OCI-LY7 (cell line): ENCODE measurements at regions not wholly inside any gene's neighbourhood (a gene's known extent, or its start where the extent isn't known, plus 50 kb on each side); places are given as distances from the start of the nearest gene placed in this dataset.

ENCODE experiments used
- BruUV-seq: library from RNA; stranded (reverse); fragments of 400-500 nt; replicated peaks from 2 replicates; lab custom pipeline; 2021; lab: Mats Ljungman, UMichigan
- CTCF ChIA-PET: fragments of 300-600 bp; sonication (Branson Sonifier 250); formaldehyde crosslinking; loops from one replicate; lab custom pipeline; 2022; ENCODE audit warnings: antibody characterized with exemption; ENCODE audit not compliant: unreplicated experiment; lab: Charles Lee
- POLR2A ChIA-PET: fragments of 300-600 bp; sonication (Branson Sonifier 250); formaldehyde crosslinking; loops from one replicate; lab custom pipeline; 2022; ENCODE audit warnings: antibody characterized with exemption; lab: Charles Lee
- DNase-seq: peaks from one replicate; pipeline ENCODE4 v3.0.0-alpha.2; 2015; ENCODE audit warnings: low spot score
- H2AFZ ChIP-seq: fragments of 200-600 bp; sonication (generic), shearing (Covaris generic); 2 replicates; pipeline ENCODE4 v1.6.1; 2014; ENCODE audit warnings: mild to moderate bottlenecking, antibody characterized with exemption, low read length, moderate library complexity
- H3K27ac ChIP-seq: fragments of 200-600 bp; sonication (generic); 2 replicates; pipeline ENCODE4 v1.5.1; 2014; ENCODE audit warnings: mixed run types, low read depth, mild to moderate bottlenecking, moderate library complexity, low read length, inconsistent platforms; ENCODE audit not compliant: poor library complexity, severe bottlenecking
- H3K36me3 ChIP-seq: fragments of 200-600 bp; sonication (generic); 2 replicates; pipeline ENCODE4 v1.6.1; 2014; ENCODE audit warnings: mild to moderate bottlenecking, antibody characterized with exemption, low read length, moderate library complexity, mixed read lengths; ENCODE audit not compliant: insufficient read depth
- H3K4me1 ChIP-seq: fragments of 200-600 bp; sonication (generic); 2 replicates; pipeline ENCODE4 v1.5.1; 2014; ENCODE audit warnings: mild to moderate bottlenecking, low read length; ENCODE audit not compliant: insufficient read depth, poor library complexity, severe bottlenecking
- H3K4me2 ChIP-seq: fragments of 200-600 bp; sonication (generic); 2 replicates; pipeline ENCODE4 v1.6.1; 2014; ENCODE audit warnings: mild to moderate bottlenecking, low read length
- H3K4me3 ChIP-seq: fragments of 200-600 bp; sonication (generic); 2 replicates; pipeline ENCODE4 v1.5.1; 2014; ENCODE audit warnings: mild to moderate bottlenecking, low read depth, low read length; ENCODE audit not compliant: poor library complexity, severe bottlenecking
- H3K79me2 ChIP-seq: fragments of 200-600 bp; sonication (generic); 2 replicates; pipeline ENCODE4 v1.6.1; 2016; ENCODE audit warnings: low read depth, mild to moderate bottlenecking, low read length, moderate library complexity, mixed read lengths; ENCODE audit not compliant: insufficient read depth
- H3K9me2 ChIP-seq: fragments of 200-600 bp; sonication (generic); 2 replicates; pipeline ENCODE4 v1.6.1; 2016; ENCODE audit warnings: mild to moderate bottlenecking, low read length, mixed read lengths; ENCODE audit not compliant: insufficient read depth
- H3K9me3 ChIP-seq: fragments of 200-600 bp; sonication (generic); 2 replicates; pipeline ENCODE4 v1.6.1; 2014; ENCODE audit warnings: mild to moderate bottlenecking, mixed run types, low read length, mixed read lengths
- H4K20me1 ChIP-seq: fragments of 200-600 bp; sonication (generic); 2 replicates; pipeline ENCODE4 v1.6.1; 2014; ENCODE audit warnings: mild to moderate bottlenecking, antibody characterized with exemption, low read length, moderate library complexity, mixed read lengths; ENCODE audit not compliant: insufficient read depth
- CTCF ChIP-seq: fragments of 200-600 bp; sonication (generic); conservative IDR thresholded peaks from 2 replicates; pipeline ENCODE4 v1.5.1; 2014; ENCODE audit warnings: mild to moderate bottlenecking, antibody characterized with exemption, low read length, moderate library complexity, mixed read lengths
- EZH2phosphoT487 ChIP-seq: fragments of 200-600 bp; sonication (generic); IDR thresholded peaks from 2 replicates; pipeline ENCODE4 v1.6.1; 2018; ENCODE audit warnings: low read depth, borderline replicate concordance, mild to moderate bottlenecking, mixed run types, antibody characterized with exemption, low read length, moderate library complexity, mixed read lengths
- intact Hi-C: fragments of 100-400 bp; cut with micrococcal nuclease; formaldehyde crosslinking; loops from one replicate; pipeline ENCODE4 v1.10.0; 2022; ENCODE audit not compliant: unreplicated experiment

DNA sequence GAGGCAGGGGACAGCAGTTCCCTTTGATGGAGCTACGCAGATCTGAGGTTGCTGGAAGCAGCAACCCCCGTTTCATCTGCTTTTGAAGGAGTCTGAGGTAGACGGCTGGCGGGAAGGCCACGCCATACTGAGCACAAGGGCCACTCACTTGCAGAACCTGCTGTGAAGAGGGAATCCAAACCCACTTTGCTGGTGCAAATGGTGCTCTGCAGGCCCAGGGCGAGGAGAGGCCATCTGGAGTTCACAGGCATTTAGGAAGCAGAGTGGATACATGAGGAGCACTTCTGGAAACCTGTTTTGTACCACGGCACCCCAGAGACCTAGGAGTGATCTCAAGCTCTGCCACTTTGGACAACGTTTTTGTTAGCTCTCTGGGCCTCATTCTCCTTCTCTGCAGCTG lies 227.8 kb downstream of the UQCRFS1 start:
- H3K9me3 ChIP-seq = no peaks in the 10 kb centered on the region
- no peaks in the 10 kb centered on the region for H3K9me2 ChIP-seq
- no peak for TF ChIP-seq CTCF
- no peak for TF ChIP-seq EZH2phosphoT487
- H3K36me3 ChIP-seq = no peaks in the 10 kb centered on the region
- no peak overlapping the region for H3K4me2 ChIP-seq
- no TSS peak for BruUV-seq
- H4K20me1 ChIP-seq = no peaks in the 10 kb centered on the region
- no peaks in the 10 kb centered on the region for H3K79me2 ChIP-seq
- H3K4me1 ChIP-seq = no peaks in the 10 kb centered on the region
- no peak overlapping the region for H3K4me3 ChIP-seq
- no peak overlapping the region for H3K27ac ChIP-seq
- POLR2A ChIA-PET = no interaction called here
- H2AFZ ChIP-seq = no peak overlapping the region
- DNase-seq = no peak
- CTCF ChIA-PET = no interaction called here
- intact Hi-C loops = no loop called here

DNA sequence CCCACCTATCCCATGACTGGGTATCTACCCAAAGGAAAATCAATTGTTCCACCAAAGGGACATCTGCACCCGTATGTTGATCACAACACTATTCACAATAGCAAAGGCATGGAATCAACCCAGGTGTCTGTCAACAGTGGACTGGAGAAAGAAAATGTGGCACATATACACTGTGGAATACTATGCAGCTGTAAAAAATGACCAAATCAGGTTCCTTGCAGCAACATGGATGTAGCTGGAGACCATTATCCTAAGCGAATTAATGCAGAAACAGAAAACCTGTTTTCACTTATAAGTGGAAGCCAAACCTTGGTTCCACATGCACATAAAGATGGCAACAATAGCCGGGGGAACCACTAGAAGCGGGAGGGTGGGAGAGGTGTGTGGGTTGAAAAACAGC lies 228.6 kb downstream of the UQCRFS1 start:
- no peak for DNase-seq
- ChIA-PET CTCF (no interaction called here), POLR2A (interaction anchor here (0.6 kb wide), 1 partner anchor 1268 kb away, joined by 3 read pairs; no protein-coding TSS in a partner anchor)
- BruUV-seq = no TSS peak
- TF ChIP-seq EZH2phosphoT487 = no peak
- no peak for TF ChIP-seq CTCF
- Histone ChIP-seq H4K20me1 (no peaks in the 10 kb centered on the region), H3K4me1 (no peaks in the 10 kb centered on the region), H3K79me2 (no peaks in the 10 kb centered on the region), H3K36me3 (no peaks in the 10 kb centered on the region), H3K9me2 (no peaks in the 10 kb centered on the region), H3K27ac (no peak overlapping the region), H3K9me3 (no peaks in the 10 kb centered on the region), H3K4me3 (no peak overlapping the region), H3K4me2 (no peak overlapping the region), H2AFZ (no peak overlapping the region)
- intact Hi-C loops = no loop called here

- no TSS peak for BruUV-seq
- no peak for DNase-seq
- Histone ChIP-seq H4K20me1 (no peaks in the 10 kb centered on the region), H3K9me2 (no peaks in the 10 kb centered on the region), H2AFZ (no peak overlapping the region), H3K4me2 (no peak overlapping the region), H3K9me3 (no peaks in the 10 kb centered on the region), H3K27ac (no peak overlapping the region), H3K4me1 (no peaks in the 10 kb centered on the region), H3K79me2 (no peaks in the 10 kb centered on the region), H3K36me3 (no peaks in the 10 kb centered on the region), H3K4me3 (no peak overlapping the region)
- POLR2A ChIA-PET = no interaction called here
- intact Hi-C loops = no loop called here
- CTCF ChIA-PET = no interaction called here
- TF ChIP-seq CTCF (no peak), EZH2phosphoT487 (no peak)
These were observed 229.5 kb downstream of the UQCRFS1 start for GRCh38 chr19:28983430-28983829.
